ENCODE measurements at regions not wholly inside any gene's neighbourhood (a gene's known extent, or its start where the extent isn't known, plus 50 kb on each side); places are given as distances from the start of the nearest gene placed in this dataset.

DNA sequence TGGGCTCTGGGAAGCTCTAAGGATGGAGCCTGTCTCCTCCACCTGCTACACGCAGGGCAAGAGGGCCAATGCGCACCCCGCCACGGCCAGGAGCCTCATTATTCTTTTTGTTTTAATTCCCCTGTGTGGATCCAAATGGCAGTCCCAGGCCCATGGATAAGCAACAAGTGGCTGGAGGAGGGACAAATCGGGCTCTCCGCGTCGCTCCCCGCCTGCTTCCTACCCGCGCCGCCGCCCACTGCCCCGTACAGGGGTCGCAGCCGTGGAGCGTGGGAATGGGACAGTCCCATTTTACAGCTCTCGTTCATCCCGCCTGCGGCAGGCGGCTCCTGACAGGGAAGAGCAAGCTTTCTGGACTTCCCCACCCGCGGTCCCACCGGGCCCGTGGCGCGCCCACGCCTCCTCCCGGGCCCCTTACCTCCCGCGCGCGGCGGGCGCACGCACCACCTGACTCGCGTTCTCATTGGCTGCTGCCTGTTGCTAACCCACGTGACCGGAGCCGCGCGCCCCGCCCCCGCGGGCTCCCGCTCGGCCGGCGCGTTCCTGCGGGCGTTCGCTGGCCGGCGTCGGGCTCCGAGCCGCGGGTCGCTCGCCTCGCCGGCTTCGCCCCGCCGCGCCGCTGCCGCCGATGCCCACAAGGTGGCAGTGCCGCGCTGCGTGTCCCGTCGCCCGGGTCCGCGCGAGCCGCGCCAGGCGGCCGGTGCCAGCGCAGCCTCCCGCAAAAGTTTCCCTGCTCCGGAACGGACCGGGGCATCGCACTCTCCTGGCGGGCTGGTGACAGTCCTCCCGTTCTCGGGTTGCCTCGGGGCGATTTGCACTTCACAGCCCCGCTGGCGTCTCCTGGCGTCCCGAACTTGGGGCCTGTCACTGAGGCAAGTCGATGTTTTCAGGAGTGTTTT, 93.3 kb downstream of the CD83 start:
- Histone ChIP-seq H3K9me3 (ENCODE audit: control insufficient read depth, insufficient read depth, low read depth, low read length) (no peaks in the 10 kb centered on the region), H3K79me2 (ENCODE audit: control insufficient read depth, insufficient read depth, low read length) (no peaks in the 10 kb centered on the region), H3K9ac (ENCODE audit: insufficient read depth, low read length) (peak overlapping the region; percentile 76), H3K4me3 (replicated peaks in 1 of 4; ENCODE audit: control extremely low read depth in 1 of 4, insufficient read depth in 1 of 4, low read depth in 3 of 4, low read length in 4 of 4) (peak overlapping the region; percentile 59 to 87 (median 72)), H2AFZ (ENCODE audit: low read length) (peak overlapping the region; percentile 83), H4K20me1 (ENCODE audit: control insufficient read depth, extremely low read depth, insufficient read depth, low read length) (no peaks in the 10 kb centered on the region), H3K4me1 (ENCODE audit: control insufficient read depth, extremely low read depth, insufficient read depth, low read length) (no peaks in the 10 kb centered on the region), H3K27me3 (ENCODE audit: control insufficient read depth, insufficient read depth, low read length) (no peaks in the 10 kb centered on the region), H3K4me2 (ENCODE audit: extremely low read depth, insufficient read depth, low read length) (peak overlapping the region; percentile 91), H3K27ac (ENCODE audit: insufficient read depth, low read length) (peak overlapping the region; percentile 81), H3K36me3 (ENCODE audit: control insufficient read depth, insufficient read depth, low read length) (no peaks in the 10 kb centered on the region)
- TF ChIP-seq, protein P1, sequence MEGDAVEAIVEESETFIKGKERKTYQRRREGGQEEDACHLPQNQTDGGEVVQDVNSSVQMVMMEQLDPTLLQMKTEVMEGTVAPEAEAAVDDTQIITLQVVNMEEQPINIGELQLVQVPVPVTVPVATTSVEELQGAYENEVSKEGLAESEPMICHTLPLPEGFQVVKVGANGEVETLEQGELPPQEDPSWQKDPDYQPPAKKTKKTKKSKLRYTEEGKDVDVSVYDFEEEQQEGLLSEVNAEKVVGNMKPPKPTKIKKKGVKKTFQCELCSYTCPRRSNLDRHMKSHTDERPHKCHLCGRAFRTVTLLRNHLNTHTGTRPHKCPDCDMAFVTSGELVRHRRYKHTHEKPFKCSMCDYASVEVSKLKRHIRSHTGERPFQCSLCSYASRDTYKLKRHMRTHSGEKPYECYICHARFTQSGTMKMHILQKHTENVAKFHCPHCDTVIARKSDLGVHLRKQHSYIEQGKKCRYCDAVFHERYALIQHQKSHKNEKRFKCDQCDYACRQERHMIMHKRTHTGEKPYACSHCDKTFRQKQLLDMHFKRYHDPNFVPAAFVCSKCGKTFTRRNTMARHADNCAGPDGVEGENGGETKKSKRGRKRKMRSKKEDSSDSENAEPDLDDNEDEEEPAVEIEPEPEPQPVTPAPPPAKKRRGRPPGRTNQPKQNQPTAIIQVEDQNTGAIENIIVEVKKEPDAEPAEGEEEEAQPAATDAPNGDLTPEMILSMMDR (conservative IDR thresholded peaks at IDR 0.05 in 1 of 2, IDR thresholded peaks at IDR 0.05 in 1 of 2; ENCODE audit: low read depth in 1 of 2, low read length in 2 of 2), result peak; percentile 18 to 39
- no peak for TF ChIP-seq EZH2 (IDR thresholded peaks at IDR 0.05; ENCODE audit: low read length, missing control alignments)
- DNase-seq (ENCODE audit: low read depth in 2 of 2), result peak; percentile 83 to 84

DNA sequence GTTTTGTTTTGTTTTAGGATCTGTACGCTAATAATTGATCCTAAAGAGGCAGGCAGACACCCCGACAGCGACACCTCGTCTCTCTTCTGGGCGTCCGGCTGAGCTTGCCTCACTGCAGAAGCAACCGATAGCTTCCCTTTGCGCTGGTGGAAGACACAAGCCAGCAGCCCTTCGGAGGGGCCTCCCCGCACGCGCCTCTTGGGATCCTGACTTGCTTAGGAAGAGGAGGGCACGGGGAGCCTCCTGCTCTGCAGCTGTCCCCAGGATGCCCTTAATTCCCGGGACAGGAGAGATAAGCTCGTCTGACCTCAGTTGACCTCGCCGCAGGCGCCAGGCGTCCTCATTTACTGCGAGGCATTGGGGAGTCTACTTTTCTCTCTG, 94.0 kb downstream of the CD83 start:
- Histone ChIP-seq H3K9me3 (ENCODE audit: control insufficient read depth, insufficient read depth, low read depth, low read length) (no peaks in the 10 kb centered on the region), H3K4me3 (replicated peaks in 1 of 4; ENCODE audit: control extremely low read depth in 1 of 4, insufficient read depth in 1 of 4, low read depth in 3 of 4, low read length in 4 of 4) (peak overlapping the region; percentile 59 to 81 (median 64)), H3K9ac (ENCODE audit: insufficient read depth, low read length) (peak overlapping the region; percentile 76), H3K36me3 (ENCODE audit: control insufficient read depth, insufficient read depth, low read length) (no peaks in the 10 kb centered on the region), H4K20me1 (ENCODE audit: control insufficient read depth, extremely low read depth, insufficient read depth, low read length) (no peaks in the 10 kb centered on the region), H2AFZ (ENCODE audit: low read length) (peak overlapping the region; percentile 81), H3K27ac (ENCODE audit: insufficient read depth, low read length) (peak overlapping the region; percentile 81), H3K27me3 (ENCODE audit: control insufficient read depth, insufficient read depth, low read length) (no peaks in the 10 kb centered on the region), H3K79me2 (ENCODE audit: control insufficient read depth, insufficient read depth, low read length) (no peaks in the 10 kb centered on the region), H3K4me2 (ENCODE audit: extremely low read depth, insufficient read depth, low read length) (peak overlapping the region; percentile 91), H3K4me1 (ENCODE audit: control insufficient read depth, extremely low read depth, insufficient read depth, low read length) (no peaks in the 10 kb centered on the region)
- TF ChIP-seq EZH2 (IDR thresholded peaks at IDR 0.05; ENCODE audit: low read length, missing control alignments), result no peak
- peak; percentile 27 to 49 for DNase-seq (ENCODE audit: low read depth in 2 of 2)

DNA sequence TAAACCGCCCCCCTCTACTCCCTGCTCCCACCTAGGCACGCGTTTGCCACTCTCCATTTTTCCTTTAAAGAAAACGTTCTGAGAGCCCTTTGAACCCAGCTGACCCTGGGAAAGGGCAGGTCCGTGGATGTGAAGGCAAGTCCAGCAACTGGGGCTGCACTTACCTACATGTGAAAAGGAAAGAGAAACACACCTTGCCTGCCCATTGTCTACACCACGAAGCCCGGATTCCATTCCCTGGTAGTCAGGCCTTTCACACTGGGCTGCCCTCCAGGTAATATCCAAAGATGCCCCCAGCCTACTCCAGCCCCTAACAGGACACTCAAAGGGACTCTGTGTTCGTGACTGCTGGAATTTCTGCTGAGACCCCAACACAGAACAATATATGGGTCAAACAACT, 94.4 kb downstream of the CD83 start:
- Histone ChIP-seq H3K9ac (ENCODE audit: insufficient read depth, low read length) (no peak overlapping the region), H3K27ac (ENCODE audit: insufficient read depth, low read length) (no peak overlapping the region), H3K36me3 (ENCODE audit: control insufficient read depth, insufficient read depth, low read length) (no peaks in the 10 kb centered on the region), H4K20me1 (ENCODE audit: control insufficient read depth, extremely low read depth, insufficient read depth, low read length) (no peaks in the 10 kb centered on the region), H3K27me3 (ENCODE audit: control insufficient read depth, insufficient read depth, low read length) (no peaks in the 10 kb centered on the region), H3K4me2 (ENCODE audit: extremely low read depth, insufficient read depth, low read length) (no peak overlapping the region), H3K4me1 (ENCODE audit: control insufficient read depth, extremely low read depth, insufficient read depth, low read length) (no peaks in the 10 kb centered on the region), H3K4me3 (replicated peaks in 1 of 4; ENCODE audit: control extremely low read depth in 1 of 4, insufficient read depth in 1 of 4, low read depth in 3 of 4, low read length in 4 of 4) (no peak overlapping the region), H2AFZ (ENCODE audit: low read length) (no peak overlapping the region), H3K9me3 (ENCODE audit: control insufficient read depth, insufficient read depth, low read depth, low read length) (no peaks in the 10 kb centered on the region), H3K79me2 (ENCODE audit: control insufficient read depth, insufficient read depth, low read length) (no peaks in the 10 kb centered on the region)
- no peak for TF ChIP-seq EZH2 (IDR thresholded peaks at IDR 0.05; ENCODE audit: low read length, missing control alignments)
- TF ChIP-seq, protein P1 (conservative IDR thresholded peaks at IDR 0.05 in 1 of 2, IDR thresholded peaks at IDR 0.05 in 1 of 2; ENCODE audit: low read depth in 1 of 2, low read length in 2 of 2), result no peak
- DNase-seq (ENCODE audit: low read depth in 2 of 2), result peak in 1 of 2 donors; percentile 3
